ENCODE measurements at regions not wholly inside any gene's neighbourhood (a gene's known extent, or its start where the extent isn't known, plus 50 kb on each side); places are given as distances from the start of the nearest gene placed in this dataset.

GRCh38 chr20:11344939-11345338 lies 572.8 kb upstream of the BTBD3 start:
- FAIRE-seq (no peak), ATAC-seq (no peak), DNase-seq (ENCODE audit: low spot score) (no peak)
- in situ Hi-C loops (cut with HindIII; ENCODE audit: extremely low pct_ligation_motif_present, low pct_unique_long_range_greater_than_20kb) (no loop called here), intact Hi-C loops (cut with micrococcal nuclease; ENCODE audit: unreplicated experiment) (no loop called here)
- H3K4me1 ChIP-seq (ENCODE audit: insufficient read depth, low read length), result no peaks in the 10 kb centered on the region
- no peak overlapping the region for H3K9ac ChIP-seq (ENCODE audit: insufficient read depth, low read depth, low read length)
- POLR2A ChIA-PET, result no interaction called here
- H2AFZ ChIP-seq (ENCODE audit: low read length), result no peak overlapping the region
- H3K9me3 ChIP-seq (ENCODE audit: low read length), result no peaks in the 10 kb centered on the region
- H4K20me1 ChIP-seq (ENCODE audit: insufficient read depth, low read length), result no peaks in the 10 kb centered on the region
- no peaks in the 10 kb centered on the region for H3K27me3 ChIP-seq (ENCODE audit: control insufficient read depth in 1 of 2, insufficient read depth in 2 of 2, low read length in 2 of 2)
- no peaks in the 10 kb centered on the region for H3K79me2 ChIP-seq (ENCODE audit: insufficient read depth, low read length)
- no peak overlapping the region for H3K4me2 ChIP-seq (ENCODE audit: low read depth, low read length)
- no peak overlapping the region for H3K27ac ChIP-seq (ENCODE audit: extremely low read length, insufficient read depth, low read length)
- no peak overlapping the region for H3K4me3 ChIP-seq (replicated peaks in 1 of 3; ENCODE audit: insufficient read depth in 1 of 3, low read depth in 2 of 3, low read length in 3 of 3)
- TF ChIP-seq ZSCAN29 (CRISPR knock-in tag; conservative IDR thresholded peaks at IDR 0.05) (no peak), CERS6 (CRISPR knock-in tag; IDR thresholded peaks at IDR 0.05) (no peak), RBAK (CRISPR knock-in tag; IDR thresholded peaks at IDR 0.05) (no peak), SPEN (CRISPR knock-in tag; IDR thresholded peaks at IDR 0.05; ENCODE audit: low read depth) (no peak), HMG20A (CRISPR knock-in tag; IDR thresholded peaks at IDR 0.05; ENCODE audit: borderline replicate concordance) (no peak), KMT2A (CRISPR knock-in tag; IDR thresholded peaks at IDR 0.05) (no peak), ZNF724P (CRISPR knock-in tag; IDR thresholded peaks at IDR 0.05; ENCODE audit: borderline replicate concordance) (no peak), MBD4 (IDR thresholded peaks at IDR 0.05; ENCODE audit: borderline replicate concordance, low read length) (no peak), SMAD3 (CRISPR knock-in tag; IDR thresholded peaks at IDR 0.05) (no peak)
- no TSS peak for BruUV-seq (replicated peaks)
- H3K36me3 ChIP-seq (replicated peaks in 1 of 2; ENCODE audit: control insufficient read depth in 1 of 2, insufficient read depth in 2 of 2, low read length in 2 of 2), result no peaks in the 10 kb centered on the region
- CTCF ChIA-PET (ENCODE audit: low intra/inter-chr PET ratio, low total read pairs), result no interaction called here

DNA sequence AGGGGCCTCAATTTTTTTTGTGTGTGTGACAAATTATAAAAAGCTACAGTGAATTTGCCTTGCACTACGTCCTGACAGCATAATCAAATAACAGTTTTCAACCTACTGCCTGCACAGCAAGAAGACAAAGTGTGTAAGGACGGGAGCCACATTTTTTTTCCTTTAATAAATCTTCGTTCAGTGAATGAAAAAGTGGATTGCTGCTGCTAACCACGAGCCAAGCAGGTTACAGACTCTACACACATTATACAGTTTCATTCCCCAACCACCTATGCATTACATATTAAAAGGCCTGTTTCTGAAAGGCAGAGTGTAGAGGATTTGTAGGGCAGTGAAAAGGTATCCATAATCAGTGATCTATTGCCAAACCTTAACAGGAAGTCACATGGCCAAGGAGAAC lies 570.0 kb upstream of the BTBD3 start:
- intact Hi-C loops (cut with micrococcal nuclease; ENCODE audit: unreplicated experiment) (no loop called here), in situ Hi-C loops (cut with HindIII; ENCODE audit: extremely low pct_ligation_motif_present, low pct_unique_long_range_greater_than_20kb) (no loop called here)
- FAIRE-seq (no peak), DNase-seq (ENCODE audit: low spot score) (no peak), ATAC-seq (no peak)
- Histone ChIP-seq H2AFZ (ENCODE audit: low read length) (no peak overlapping the region), H3K4me2 (ENCODE audit: low read depth, low read length) (no peak overlapping the region), H3K27me3 (ENCODE audit: control insufficient read depth in 1 of 2, insufficient read depth in 2 of 2, low read length in 2 of 2) (no peaks in the 10 kb centered on the region), H3K9me3 (ENCODE audit: low read length) (no peaks in the 10 kb centered on the region), H3K36me3 (replicated peaks in 1 of 2; ENCODE audit: control insufficient read depth in 1 of 2, insufficient read depth in 2 of 2, low read length in 2 of 2) (no peaks in the 10 kb centered on the region), H3K9ac (ENCODE audit: insufficient read depth, low read depth, low read length) (no peak overlapping the region), H3K27ac (ENCODE audit: extremely low read length, insufficient read depth, low read length) (no peak overlapping the region), H3K79me2 (ENCODE audit: insufficient read depth, low read length) (no peaks in the 10 kb centered on the region), H3K4me1 (ENCODE audit: insufficient read depth, low read length) (no peaks in the 10 kb centered on the region), H4K20me1 (ENCODE audit: insufficient read depth, low read length) (no peaks in the 10 kb centered on the region), H3K4me3 (replicated peaks in 1 of 3; ENCODE audit: insufficient read depth in 1 of 3, low read depth in 2 of 3, low read length in 3 of 3) (no peak overlapping the region)
- POLR2A ChIA-PET, result no interaction called here
- 1% methylated on average over 4 of the region's 4 CpGs for WGBS (ENCODE audit: low lambda C conversion rate)
- CTCF ChIA-PET (ENCODE audit: low intra/inter-chr PET ratio, low total read pairs), result no interaction called here
- BruUV-seq (replicated peaks), result no TSS peak
- TF ChIP-seq PBX2 (CRISPR knock-in tag; IDR thresholded peaks at IDR 0.05), result no peak
- no peak for TF ChIP-seq PATZ1 (CRISPR knock-in tag; IDR thresholded peaks at IDR 0.05)
- no peak for TF ChIP-seq ZFAT (CRISPR knock-in tag; conservative IDR thresholded peaks at IDR 0.05)
- TF ChIP-seq, protein P1, sequence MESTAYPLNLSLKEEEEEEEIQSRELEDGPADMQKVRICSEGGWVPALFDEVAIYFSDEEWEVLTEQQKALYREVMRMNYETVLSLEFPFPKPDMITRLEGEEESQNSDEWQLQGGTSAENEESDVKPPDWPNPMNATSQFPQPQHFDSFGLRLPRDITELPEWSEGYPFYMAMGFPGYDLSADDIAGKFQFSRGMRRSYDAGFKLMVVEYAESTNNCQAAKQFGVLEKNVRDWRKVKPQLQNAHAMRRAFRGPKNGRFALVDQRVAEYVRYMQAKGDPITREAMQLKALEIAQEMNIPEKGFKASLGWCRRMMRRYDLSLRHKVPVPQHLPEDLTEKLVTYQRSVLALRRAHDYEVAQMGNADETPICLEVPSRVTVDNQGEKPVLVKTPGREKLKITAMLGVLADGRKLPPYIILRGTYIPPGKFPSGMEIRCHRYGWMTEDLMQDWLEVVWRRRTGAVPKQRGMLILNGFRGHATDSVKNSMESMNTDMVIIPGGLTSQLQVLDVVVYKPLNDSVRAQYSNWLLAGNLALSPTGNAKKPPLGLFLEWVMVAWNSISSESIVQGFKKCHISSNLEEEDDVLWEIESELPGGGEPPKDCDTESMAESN (CRISPR knock-in tag; conservative IDR thresholded peaks at IDR 0.05), result no peak
- no peak for TF ChIP-seq ZNF354B (CRISPR knock-in tag; IDR thresholded peaks at IDR 0.05)
- TF ChIP-seq ARNT (IDR thresholded peaks at IDR 0.05), result no peak
